ENCODE measurements at regions not wholly inside any gene's neighbourhood (a gene's known extent, or its start where the extent isn't known, plus 50 kb on each side); places are given as distances from the start of the nearest gene placed in this dataset.
A peak's percentile ranks its signal among the peaks of the same experiment; 100 is the strongest.

DNA sequence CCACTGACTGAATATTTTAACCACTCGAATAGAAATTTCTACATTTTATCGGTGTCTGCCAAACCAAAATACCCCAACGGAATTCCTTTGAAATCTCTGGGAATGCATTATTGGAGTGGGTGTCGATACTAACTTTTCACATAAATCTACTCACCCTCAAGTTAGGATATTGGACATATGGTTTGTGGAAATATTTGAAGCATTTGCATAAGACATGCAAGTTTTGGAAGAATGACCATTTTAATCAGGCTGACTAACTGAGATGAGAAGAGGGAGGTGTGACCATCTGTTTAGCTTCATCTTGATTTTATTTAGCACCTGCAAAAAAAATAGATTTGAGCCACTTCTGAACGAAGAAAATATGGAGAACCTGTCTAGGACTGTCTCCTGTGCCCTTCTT is 61.2 kb downstream of the KLF6 start:
- Histone ChIP-seq H3K27ac (ENCODE audit: low read depth, low read length) (no peak overlapping the region), H3K4me3 (ENCODE audit: low read depth, low read length) (no peak overlapping the region), H3K9me3 (ENCODE audit: control insufficient read depth, insufficient read depth, low read length) (no peaks in the 10 kb centered on the region), H3K27me3 (ENCODE audit: control insufficient read depth, insufficient read depth, low read length) (no peaks in the 10 kb centered on the region)
- ChIA-PET CTCF (no interaction called here), POLR2A (no interaction called here)
- DNase-seq (ENCODE audit: low read depth, low spot score): no peak
- TF ChIP-seq CTCF (IDR thresholded peaks at IDR 0.05; ENCODE audit: low read depth, low read length): no peak

DNA sequence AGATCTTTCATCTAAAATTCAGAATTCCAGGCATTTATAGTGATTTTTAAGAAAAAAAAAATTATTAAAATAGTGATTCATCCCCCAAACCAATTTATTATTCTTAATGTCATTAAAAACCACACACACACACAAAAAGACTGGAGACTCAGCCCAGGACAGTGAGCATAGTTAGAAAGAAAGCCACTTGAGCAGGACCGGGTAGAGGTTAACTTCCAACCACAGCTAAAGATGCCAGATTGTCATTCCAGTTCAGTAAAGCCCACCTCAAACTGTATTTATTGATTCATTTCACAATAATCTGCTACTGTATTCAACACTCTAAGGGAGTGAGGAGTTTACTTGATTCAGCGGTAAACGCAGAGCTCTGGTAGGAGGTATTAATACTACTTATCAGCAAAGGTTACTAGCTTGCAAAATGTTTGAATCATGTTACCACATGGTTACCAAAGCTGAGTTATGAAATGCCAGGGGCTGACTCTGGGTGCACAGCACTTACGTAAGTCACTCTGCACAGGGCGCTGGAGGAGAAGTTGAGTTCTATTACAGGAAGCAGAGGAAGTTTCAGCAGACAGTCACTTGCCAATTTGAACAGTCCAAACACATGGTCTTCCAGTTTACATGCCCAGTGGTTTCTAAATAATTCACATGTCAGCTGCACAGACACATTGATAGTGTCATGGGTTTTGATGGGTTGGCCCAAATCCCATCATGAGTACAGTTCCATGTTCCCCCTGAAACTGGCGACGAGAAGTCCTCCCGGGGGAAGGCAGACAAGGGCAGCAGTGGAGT is 64.6 kb downstream of the KLF6 start:
- CTCF ChIA-PET: interaction anchor here (0.5 kb wide), 1 partner anchor 364 kb away, joined by 3 read pairs; no protein-coding TSS in a partner anchor
- H3K4me3 ChIP-seq (ENCODE audit: low read depth, low read length): no peak overlapping the region
- no peak for TF ChIP-seq CTCF (IDR thresholded peaks at IDR 0.05; ENCODE audit: low read depth, low read length)
- DNase-seq (ENCODE audit: low read depth, low spot score): peak; percentile 55
- POLR2A ChIA-PET: interaction anchor here (1.4 kb wide), 1 partner anchor 251 kb away, joined by 3 read pairs; no protein-coding TSS in a partner anchor
- no peaks in the 10 kb centered on the region; the same call in 1 of the 2 replicates for H3K9me3 ChIP-seq (ENCODE audit: control insufficient read depth, insufficient read depth, low read length)
- H3K27me3 ChIP-seq (ENCODE audit: control insufficient read depth, insufficient read depth, low read length): no peaks in the 10 kb centered on the region
- no peak overlapping the region for H3K27ac ChIP-seq (ENCODE audit: low read depth, low read length)

GRCh38 chr10:3719024-3719843 is 65.8 kb downstream of the KLF6 start:
- ChIA-PET POLR2A (interaction anchor here (0.6 to 1.4 kb wide), 2 partner anchors 250 to 1029 kb away, joined by 3 read pairs; no protein-coding TSS in a partner anchor), CTCF (interaction anchor here (0.5 kb wide), 2 partner anchors 365 to 436 kb away, joined by 3 to 4 read pairs; no protein-coding TSS in a partner anchor)
- no peak overlapping the region for H3K27ac ChIP-seq (ENCODE audit: low read depth, low read length)
- TF ChIP-seq CTCF (IDR thresholded peaks at IDR 0.05; ENCODE audit: low read depth, low read length): no peak
- no peaks in the 10 kb centered on the region for H3K27me3 ChIP-seq (ENCODE audit: control insufficient read depth, insufficient read depth, low read length)
- H3K9me3 ChIP-seq (ENCODE audit: control insufficient read depth, insufficient read depth, low read length): no peaks in the 10 kb centered on the region; the same call in 1 of the 2 replicates
- H3K4me3 ChIP-seq (ENCODE audit: low read depth, low read length): no peak overlapping the region
- DNase-seq (ENCODE audit: low read depth, low spot score): no peak

DNA sequence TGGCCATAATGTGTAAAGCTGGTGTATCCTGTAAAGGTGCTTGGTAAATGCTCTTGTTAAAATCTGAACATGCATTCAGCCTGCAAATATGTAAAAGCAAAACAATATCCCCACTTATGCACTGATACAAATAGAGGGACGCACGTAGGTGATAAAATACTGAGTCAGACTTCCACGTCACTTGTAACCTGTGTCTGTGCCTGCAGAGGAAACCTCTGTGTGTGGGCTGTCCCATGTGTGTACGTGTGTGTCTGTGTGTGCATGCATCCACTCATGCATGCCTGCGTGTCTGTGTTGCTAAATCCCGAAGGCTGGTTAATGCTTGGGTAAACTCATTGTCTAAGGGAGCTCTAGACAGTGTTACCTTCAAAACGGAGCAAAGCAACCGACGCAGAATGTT is 68.9 kb downstream of the KLF6 start:
- Histone ChIP-seq H3K27ac (ENCODE audit: low read depth, low read length) (no peak overlapping the region), H3K4me3 (ENCODE audit: low read depth, low read length) (no peak overlapping the region), H3K27me3 (ENCODE audit: control insufficient read depth, insufficient read depth, low read length) (no peaks in the 10 kb centered on the region), H3K9me3 (ENCODE audit: control insufficient read depth, insufficient read depth, low read length) (no peaks in the 10 kb centered on the region; the same call in none of the 2 replicates)
- ChIA-PET CTCF (no interaction called here), POLR2A (no interaction called here)
- DNase-seq (ENCODE audit: low read depth, low spot score): no peak
- no peak for TF ChIP-seq CTCF (IDR thresholded peaks at IDR 0.05; ENCODE audit: low read depth, low read length)

All from AG04450 (cell line).